Stimulated activated naive B cell treated with anti-CD40 and anti-IgM and Interleukin-4, amounts not matched to agents 10 μg/mL and 1 μg/mL and 100 μg/mL, for 72 hours (primary cell): ENCODE measurements at regions not wholly inside any gene's neighbourhood (a gene's known extent, or its start where the extent isn't known, plus 50 kb on each side); places are given as distances from the start of the nearest gene placed in this dataset.

Experiments used
- ATAC-seq, 2 donors: fragments of 150-1000 bp; cut with Tn5 transposase; replicated peaks; 2 replicates each; pipeline ENCODE4 v1.10.0; 2021; ENCODE audit warnings: moderate library complexity in 1 of 2
- DNase-seq: peaks from one replicate; pipeline ENCODE4 v3.0.0; 2021
- H3K27ac Mint-ChIP-seq: one replicate; pipeline ENCODE4 v1.8.0; 2022; ENCODE audit warnings: mild to moderate bottlenecking, mixed read lengths
- H3K27me3 Mint-ChIP-seq, 2 donors: one replicate each; pipeline ENCODE4 v1.8.0; 2022; ENCODE audit warnings: mixed read lengths in 2 of 2
- H3K36me3 Mint-ChIP-seq, 2 donors: one replicate each; pipeline ENCODE4 v1.8.0; 2022; ENCODE audit warnings: mixed read lengths in 2 of 2, mild to moderate bottlenecking in 1 of 2
- H3K4me1 Mint-ChIP-seq, 2 donors: one replicate each; pipeline ENCODE4 v1.8.0; 2022; ENCODE audit warnings: mixed read lengths in 2 of 2, mild to moderate bottlenecking in 1 of 2
- H3K4me3 Mint-ChIP-seq, 2 donors: one replicate each; pipeline ENCODE4 v1.8.0; 2022; ENCODE audit warnings: mild to moderate bottlenecking in 2 of 2, mixed read lengths in 2 of 2, moderate library complexity in 1 of 2
- H3K9me3 Mint-ChIP-seq, 2 donors: one replicate each; pipeline ENCODE4 v1.8.0; 2022; ENCODE audit warnings: mixed read lengths in 2 of 2, mild to moderate bottlenecking in 1 of 2

DNA sequence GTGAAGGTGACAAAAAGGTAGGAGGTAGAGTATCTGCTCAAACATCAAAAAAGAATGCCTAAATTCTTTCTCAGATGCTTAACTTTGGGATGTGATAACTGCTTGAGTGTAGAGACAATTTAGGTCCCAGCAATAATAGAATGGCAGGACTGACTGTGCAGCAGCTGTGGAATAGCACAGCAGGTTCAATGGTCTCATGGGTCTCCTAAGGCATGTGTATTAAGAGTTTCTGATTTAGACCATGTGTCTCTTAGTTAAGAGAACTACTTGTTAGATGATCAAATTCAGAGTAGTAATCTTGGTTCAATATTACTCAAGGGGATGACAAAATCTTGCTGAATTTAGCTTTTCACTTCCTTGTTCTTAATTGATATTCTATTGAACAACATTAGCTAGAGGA is 72.0 kb downstream of the ALX1 start:
- ATAC-seq (no peak), DNase-seq (no peak)
- H3K36me3 Mint-ChIP-seq = no peaks in the 10 kb centered on the region
- no peak overlapping the region for H3K27ac Mint-ChIP-seq
- H3K27me3 Mint-ChIP-seq = no peaks in the 10 kb centered on the region
- peaks cover 0 to 1% of the 10 kb centered on the region in 2 donors for H3K9me3 Mint-ChIP-seq
- no peaks in the 10 kb centered on the region for H3K4me1 Mint-ChIP-seq
- no peak overlapping the region for H3K4me3 Mint-ChIP-seq

DNA sequence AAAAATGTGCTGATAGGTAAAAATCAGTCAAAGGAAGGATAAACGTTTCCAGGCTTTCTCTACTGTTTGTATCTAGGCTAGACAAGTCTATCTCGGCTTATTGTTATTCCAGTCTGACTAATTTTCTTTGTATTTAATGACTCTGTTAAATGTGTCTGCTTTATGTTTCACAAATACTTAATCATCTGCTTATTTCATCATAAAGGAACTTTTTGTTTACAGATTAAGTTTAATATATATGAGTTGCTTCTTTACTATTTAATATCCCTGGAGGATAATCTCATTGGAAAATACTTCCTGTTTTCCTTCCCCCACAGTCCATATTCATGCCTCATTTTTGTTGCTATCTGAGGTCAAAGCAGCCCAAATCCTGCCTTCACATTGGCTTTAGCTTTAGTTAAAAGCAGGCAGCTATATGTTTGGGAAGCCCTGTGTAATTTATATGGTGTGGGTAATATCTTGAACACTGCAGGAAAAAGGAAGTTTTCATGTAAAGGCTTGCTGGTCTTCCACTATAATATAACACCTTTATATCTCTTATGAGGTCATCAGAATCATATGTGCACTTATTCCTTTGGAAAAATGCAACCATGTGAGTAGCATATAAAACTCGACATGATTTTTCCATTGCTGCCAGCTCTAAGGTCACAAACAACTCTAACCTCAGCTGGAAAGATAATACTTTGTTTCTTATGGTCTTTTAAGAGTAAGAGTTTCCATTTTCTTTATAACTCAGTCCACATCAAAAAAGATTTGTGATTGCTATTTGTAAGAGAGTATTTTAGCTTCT is 76.8 kb downstream of the ALX1 start:
- H3K4me1 Mint-ChIP-seq = no peaks in the 10 kb centered on the region
- no peak overlapping the region for H3K27ac Mint-ChIP-seq
- peaks cover 0 to 1% of the 10 kb centered on the region in 2 donors for H3K9me3 Mint-ChIP-seq
- no peak for DNase-seq
- H3K36me3 Mint-ChIP-seq = no peaks in the 10 kb centered on the region
- no peaks in the 10 kb centered on the region for H3K27me3 Mint-ChIP-seq
- H3K4me3 Mint-ChIP-seq = no peak overlapping the region
- ATAC-seq = no peak

DNA sequence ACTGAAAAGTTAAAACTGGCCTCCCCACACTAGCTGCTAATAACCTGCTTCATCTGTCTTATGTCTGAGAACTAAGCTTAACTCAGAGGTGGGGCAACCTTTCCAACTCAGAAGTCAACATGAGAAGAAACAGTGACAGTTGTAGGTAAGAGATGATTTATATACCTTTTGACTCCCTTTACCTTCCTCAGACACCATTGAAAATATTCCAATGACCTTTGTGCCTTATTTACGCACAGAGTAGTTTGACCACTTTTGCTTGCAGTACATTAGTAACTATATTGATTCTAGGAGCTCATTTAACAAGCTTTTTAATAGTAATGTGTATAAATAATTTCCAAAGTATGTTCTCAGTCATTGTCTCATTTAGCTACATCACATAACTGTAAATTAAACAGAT is 77.6 kb downstream of the ALX1 start:
- H3K9me3 Mint-ChIP-seq = peaks cover 0 to 1% of the 10 kb centered on the region in 2 donors
- H3K27ac Mint-ChIP-seq = no peak overlapping the region
- no peak overlapping the region for H3K4me3 Mint-ChIP-seq
- DNase-seq = no peak
- no peaks in the 10 kb centered on the region for H3K36me3 Mint-ChIP-seq
- no peaks in the 10 kb centered on the region for H3K27me3 Mint-ChIP-seq
- no peak for ATAC-seq
- H3K4me1 Mint-ChIP-seq = no peaks in the 10 kb centered on the region

DNA sequence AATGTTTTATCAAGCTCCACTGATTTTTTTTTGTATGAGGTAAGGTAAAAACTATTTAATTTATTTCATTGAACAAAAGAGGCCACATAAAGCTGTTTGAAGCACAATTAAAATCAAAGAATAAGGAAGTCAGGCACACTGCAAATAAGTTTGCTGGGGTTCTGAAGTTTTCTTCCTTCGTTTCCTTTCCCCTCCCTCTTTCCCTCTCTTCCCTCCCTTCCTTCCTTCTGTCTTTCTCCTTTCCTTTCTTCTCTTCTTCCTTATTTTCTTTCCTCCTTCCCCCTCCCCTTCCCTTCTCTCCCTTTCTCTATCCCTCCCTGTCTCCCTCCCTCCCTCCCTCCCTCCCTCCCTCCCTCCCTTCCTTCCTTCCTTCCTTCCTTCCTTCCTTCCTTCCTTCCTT is 78.7 kb downstream of the ALX1 start:
- H3K36me3 Mint-ChIP-seq = no peaks in the 10 kb centered on the region
- H3K9me3 Mint-ChIP-seq = peaks cover 0 to 1% of the 10 kb centered on the region in 2 donors
- H3K4me1 Mint-ChIP-seq = no peaks in the 10 kb centered on the region
- no peaks in the 10 kb centered on the region for H3K27me3 Mint-ChIP-seq
- H3K4me3 Mint-ChIP-seq = no peak overlapping the region
- H3K27ac Mint-ChIP-seq = no peak overlapping the region
- DNase-seq = no peak
- no peak for ATAC-seq

DNA sequence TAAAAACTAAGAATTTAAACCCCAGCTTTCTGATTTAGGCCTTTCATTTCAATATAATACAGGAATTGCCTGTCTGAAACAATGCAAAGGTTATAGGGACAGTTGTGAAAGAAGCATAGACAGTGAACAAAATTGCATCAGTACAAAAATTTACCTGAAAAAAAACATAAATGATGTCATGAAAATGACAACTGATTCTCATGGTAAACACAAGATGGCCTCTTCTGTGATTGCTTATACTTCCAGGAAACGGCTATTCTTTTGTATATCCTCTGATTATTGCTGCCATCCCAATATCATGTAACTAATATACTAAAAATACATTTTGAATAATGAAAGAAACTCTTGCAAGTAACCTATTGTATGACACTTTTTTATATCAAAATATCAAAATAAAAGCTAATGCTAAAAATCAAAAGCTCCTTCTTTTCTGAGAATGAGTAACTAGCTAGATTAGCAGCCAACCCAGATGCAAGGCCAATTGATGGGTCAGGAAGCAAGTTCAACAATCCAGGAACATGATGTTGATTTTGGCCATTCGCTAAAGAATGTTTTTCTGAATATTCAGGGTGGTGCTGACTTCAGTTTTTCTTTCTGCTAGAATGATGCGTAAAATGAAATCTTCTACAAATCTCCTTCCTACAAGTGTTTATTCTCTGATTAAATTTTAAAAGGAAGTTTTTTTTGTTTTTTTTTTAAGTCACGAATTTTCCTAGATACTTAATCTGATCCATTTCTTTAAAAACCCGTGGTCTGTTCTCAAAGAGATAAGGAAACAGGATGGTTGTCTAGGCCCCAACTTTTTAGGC is 83.6 kb downstream of the ALX1 start:
- Mint-ChIP-seq H3K36me3 (no peaks in the 10 kb centered on the region), H3K4me3 (no peak overlapping the region)
- ATAC-seq = no peak

DNA sequence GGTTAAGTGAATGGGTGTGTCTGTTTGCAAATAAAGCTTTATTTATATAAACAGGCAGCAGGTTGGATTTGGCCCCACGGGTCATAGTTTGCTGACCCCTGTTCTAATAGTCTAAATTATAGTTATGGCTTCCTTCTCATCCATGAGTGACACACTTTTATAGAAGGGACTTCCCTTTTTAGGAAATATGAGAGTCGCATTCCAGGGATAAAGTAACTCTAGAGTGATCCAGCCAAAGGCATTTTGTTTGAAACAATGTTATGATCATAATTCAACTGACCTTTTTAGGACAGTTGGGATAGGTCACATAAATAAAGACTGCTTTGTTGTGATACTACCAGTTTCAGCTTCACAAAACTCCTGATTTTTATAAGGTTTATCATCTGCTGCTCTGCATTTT is 87.9 kb downstream of the ALX1 start:
- Mint-ChIP-seq H3K27me3 (no peaks in the 10 kb centered on the region), H3K4me1 (no peaks in the 10 kb centered on the region), H3K36me3 (no peaks in the 10 kb centered on the region), H3K27ac (no peak overlapping the region), H3K4me3 (no peak overlapping the region), H3K9me3 (no peaks in the 10 kb centered on the region)
- ATAC-seq (no peak), DNase-seq (no peak)

More for the DNA sequence above, 83.6 kb downstream of the ALX1 start:
- Mint-ChIP-seq H3K4me1 (no peaks in the 10 kb centered on the region), H3K27me3 (no peaks in the 10 kb centered on the region), H3K9me3 (no peaks in the 10 kb centered on the region), H3K27ac (no peak overlapping the region)
- DNase-seq = no peak

DNA sequence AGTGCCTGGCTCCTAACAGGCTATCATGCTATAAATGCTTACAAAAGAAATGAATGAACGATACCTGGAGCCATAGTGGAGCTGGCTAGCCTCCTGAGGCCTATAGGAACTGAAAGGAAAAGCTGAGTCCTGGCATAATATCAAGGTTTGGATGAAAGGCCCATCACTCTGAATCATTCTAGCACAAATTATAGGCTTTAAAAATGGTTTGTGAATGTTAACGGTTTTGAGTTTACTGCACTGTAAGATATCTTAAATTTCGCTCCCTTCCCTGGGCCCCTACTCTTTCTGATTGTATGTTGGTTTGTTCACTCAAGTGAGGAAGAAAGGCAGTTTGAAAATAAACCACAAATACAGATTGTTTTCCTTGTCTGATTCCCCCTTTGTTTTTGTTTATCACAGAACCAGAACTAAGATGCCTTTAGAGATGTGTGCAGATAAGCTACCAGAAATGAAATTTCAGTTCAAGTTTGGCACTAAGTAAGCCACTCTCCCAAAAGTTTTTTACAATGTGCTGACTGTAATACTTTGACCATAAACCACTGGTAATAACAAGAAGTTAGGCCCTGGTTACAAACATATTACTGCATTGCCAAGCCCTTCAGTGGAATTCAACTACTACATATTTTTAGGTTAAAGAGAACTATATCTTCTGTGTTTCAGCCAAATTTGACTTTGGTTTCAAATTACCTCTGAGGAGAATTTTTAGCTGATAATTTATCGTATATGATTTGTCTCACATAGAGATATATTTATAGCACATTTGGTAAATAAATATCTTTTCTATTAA is 89.5 kb downstream of the ALX1 start:
- DNase-seq (no peak), ATAC-seq (no peak)
- no peaks in the 10 kb centered on the region for H3K36me3 Mint-ChIP-seq
- no peak overlapping the region for H3K27ac Mint-ChIP-seq
- no peaks in the 10 kb centered on the region for H3K9me3 Mint-ChIP-seq
- no peaks in the 10 kb centered on the region for H3K4me1 Mint-ChIP-seq
- no peaks in the 10 kb centered on the region for H3K27me3 Mint-ChIP-seq
- no peak overlapping the region for H3K4me3 Mint-ChIP-seq

DNA sequence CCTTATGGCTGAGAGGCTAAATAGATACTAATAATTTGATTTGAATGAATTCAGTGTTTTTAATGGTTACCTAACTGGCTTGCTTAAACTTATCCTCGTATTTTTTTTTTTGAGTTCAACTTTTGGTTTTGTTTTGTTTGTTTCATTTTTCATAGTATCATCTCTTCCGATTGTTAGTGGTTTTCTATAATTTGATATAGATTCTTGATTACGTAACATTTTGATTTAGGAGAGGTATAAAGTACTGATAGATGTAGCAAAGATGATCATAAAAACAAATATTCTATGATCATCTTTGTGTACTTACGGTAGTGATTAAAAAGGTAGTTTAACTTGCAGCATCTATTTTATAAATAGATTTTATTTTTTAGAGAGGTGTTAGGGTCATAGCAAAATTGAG is 93.0 kb downstream of the ALX1 start:
- Mint-ChIP-seq H3K27me3 (no peaks in the 10 kb centered on the region), H3K36me3 (no peaks in the 10 kb centered on the region), H3K4me1 (no peaks in the 10 kb centered on the region), H3K4me3 (no peak overlapping the region), H3K27ac (no peak overlapping the region), H3K9me3 (no peaks in the 10 kb centered on the region)
- DNase-seq (no peak), ATAC-seq (no peak)

DNA sequence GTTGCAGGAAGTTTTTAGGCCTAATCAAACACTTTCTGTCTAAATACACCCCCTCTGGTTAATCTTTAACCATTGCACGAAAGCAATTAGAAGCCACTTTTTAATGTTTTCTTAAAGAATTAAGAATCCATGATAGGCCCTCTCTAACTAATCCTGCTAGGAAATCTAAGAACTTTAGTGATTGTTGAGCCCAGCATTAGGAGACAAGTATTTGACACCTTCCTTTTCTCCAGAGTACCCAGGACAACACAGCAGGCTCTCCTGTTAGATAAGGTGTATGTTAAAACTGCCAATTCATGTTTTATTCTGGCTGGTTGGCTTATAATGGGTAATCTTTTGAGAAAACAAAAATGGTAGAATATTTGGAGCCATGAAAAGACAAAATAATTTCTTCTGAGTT is 95.0 kb downstream of the ALX1 start:
- Mint-ChIP-seq H3K4me1 (no peaks in the 10 kb centered on the region), H3K36me3 (no peaks in the 10 kb centered on the region), H3K27ac (no peak overlapping the region), H3K4me3 (no peak overlapping the region), H3K9me3 (no peaks in the 10 kb centered on the region), H3K27me3 (no peaks in the 10 kb centered on the region)
- DNase-seq = no peak
- ATAC-seq = no peak

DNA sequence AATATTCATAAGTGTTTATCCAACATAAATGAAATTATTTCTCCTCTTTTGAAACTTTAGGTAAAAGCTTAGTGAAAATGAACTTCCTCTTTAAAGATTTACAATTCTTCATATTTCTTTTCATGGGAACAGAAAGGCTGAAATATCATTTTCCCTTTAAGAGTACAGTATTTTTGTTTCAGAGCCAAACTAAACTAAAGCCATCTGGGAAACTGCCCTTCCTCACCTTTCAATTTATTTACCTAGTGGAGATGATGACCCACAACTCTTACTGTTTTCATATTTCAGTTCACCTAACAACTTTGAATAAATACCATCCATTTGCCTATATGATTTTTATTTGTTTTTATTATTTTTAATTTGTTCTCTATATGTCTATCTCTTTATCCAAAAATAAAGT is 105.4 kb downstream of the ALX1 start:
- H3K27me3 Mint-ChIP-seq = no peaks in the 10 kb centered on the region
- no peak overlapping the region for H3K4me3 Mint-ChIP-seq
- DNase-seq (no peak), ATAC-seq (no peak)
- no peaks in the 10 kb centered on the region for H3K4me1 Mint-ChIP-seq
- no peaks in the 10 kb centered on the region for H3K36me3 Mint-ChIP-seq
- no peaks in the 10 kb centered on the region for H3K9me3 Mint-ChIP-seq
- no peak overlapping the region for H3K27ac Mint-ChIP-seq

DNA sequence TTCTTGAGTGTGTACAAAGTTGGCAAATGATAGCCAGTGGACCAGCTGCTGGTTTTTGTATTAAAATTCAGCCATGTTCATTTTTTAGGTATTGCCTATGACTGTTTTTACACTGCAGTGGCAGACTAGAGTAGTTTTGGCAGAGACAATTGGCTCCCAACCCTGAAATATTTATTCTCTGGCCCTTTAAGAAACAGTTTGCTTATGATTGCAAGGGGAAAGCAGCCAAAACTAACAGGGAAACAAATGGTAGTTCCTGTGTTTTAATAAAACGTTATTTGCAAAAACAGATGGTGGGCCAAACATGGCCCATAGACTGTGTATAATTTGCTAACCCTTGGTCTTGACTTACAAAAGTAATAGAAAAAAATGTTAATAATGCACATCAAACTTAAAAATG is 110.2 kb downstream of the ALX1 start:
- Mint-ChIP-seq H3K4me1 (no peaks in the 10 kb centered on the region), H3K36me3 (no peaks in the 10 kb centered on the region), H3K27ac (no peak overlapping the region), H3K9me3 (no peaks in the 10 kb centered on the region), H3K4me3 (no peak overlapping the region), H3K27me3 (no peaks in the 10 kb centered on the region)
- no peak for DNase-seq
- no peak for ATAC-seq

DNA sequence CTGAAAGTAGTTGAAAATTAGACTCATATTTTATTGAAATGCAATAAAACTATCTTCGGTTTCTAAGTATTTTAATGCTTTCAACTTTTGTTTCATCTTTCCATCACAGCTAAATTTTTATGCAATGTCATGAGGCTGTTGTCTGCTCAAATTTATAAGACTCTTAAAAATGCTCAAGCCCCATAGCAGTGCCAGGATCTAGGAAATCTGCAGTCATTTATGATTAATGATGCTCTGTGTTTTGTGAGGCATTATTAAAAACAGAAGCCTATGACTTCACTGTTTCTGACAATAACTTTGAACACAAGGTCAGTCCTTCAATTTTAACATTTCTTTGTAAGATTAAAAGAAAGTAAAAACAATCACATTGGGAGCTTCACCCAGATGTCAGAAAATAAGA is 112.5 kb downstream of the ALX1 start:
- no peak for ATAC-seq
- no peaks in the 10 kb centered on the region for H3K27me3 Mint-ChIP-seq

DNA sequence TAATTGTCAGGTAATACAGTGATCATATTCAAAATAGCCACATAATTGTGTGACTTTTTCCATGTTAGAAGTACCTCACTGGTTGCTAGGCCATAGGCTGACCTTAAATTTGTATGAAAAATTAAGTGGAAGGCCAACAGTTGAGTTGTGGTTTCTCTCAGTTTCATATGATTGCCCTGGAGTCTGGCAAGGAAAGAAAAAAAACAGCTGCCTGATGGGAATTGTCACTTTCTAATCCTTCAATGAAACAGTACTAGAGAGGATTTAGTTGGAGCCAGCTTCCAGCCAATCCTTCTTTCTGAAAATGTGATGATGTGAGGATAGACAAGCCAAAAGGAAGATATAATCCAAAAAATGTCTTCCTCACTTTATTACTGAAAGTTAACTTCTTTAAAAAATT is 113.6 kb downstream of the ALX1 start:
- no peak for DNase-seq
- Mint-ChIP-seq H3K4me3 (no peak overlapping the region), H3K9me3 (no peaks in the 10 kb centered on the region), H3K27me3 (no peaks in the 10 kb centered on the region), H3K4me1 (no peaks in the 10 kb centered on the region), H3K36me3 (no peaks in the 10 kb centered on the region), H3K27ac (no peak overlapping the region)
- ATAC-seq = no peak

More for the DNA sequence above, 112.5 kb downstream of the ALX1 start:
- Mint-ChIP-seq H3K36me3 (no peaks in the 10 kb centered on the region), H3K27ac (no peak overlapping the region), H3K4me3 (no peak overlapping the region), H3K4me1 (no peaks in the 10 kb centered on the region), H3K9me3 (no peaks in the 10 kb centered on the region)
- no peak for DNase-seq

DNA sequence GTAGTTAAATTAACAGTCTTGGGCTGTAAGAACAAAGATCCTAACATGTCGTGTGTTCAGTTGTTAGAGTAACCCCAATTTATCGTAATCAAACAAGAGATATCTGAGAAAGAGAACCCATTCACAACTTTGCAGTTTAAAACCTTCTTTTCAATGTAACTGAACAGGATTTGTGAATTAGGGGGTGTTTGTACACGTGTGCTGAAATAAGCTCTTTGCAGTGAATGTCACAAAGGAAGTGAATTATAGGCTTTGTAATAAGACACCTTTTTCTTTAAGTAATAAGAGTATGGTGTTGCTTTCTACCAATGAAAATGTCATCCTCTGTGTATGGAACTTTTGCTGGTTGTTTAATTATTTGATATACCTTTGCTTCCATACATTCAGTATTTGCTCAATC is 114.0 kb downstream of the ALX1 start:
- no peaks in the 10 kb centered on the region for H3K36me3 Mint-ChIP-seq
- H3K27me3 Mint-ChIP-seq = no peaks in the 10 kb centered on the region
- no peak overlapping the region for H3K27ac Mint-ChIP-seq
- ATAC-seq (no peak), DNase-seq (no peak)
- H3K4me1 Mint-ChIP-seq = no peaks in the 10 kb centered on the region
- no peak overlapping the region for H3K4me3 Mint-ChIP-seq
- no peaks in the 10 kb centered on the region for H3K9me3 Mint-ChIP-seq
